ENCODE measurements at regions not wholly inside any gene's neighbourhood (a gene's known extent, or its start where the extent isn't known, plus 50 kb on each side); places are given as distances from the start of the nearest gene placed in this dataset.
"Not testable (repeated sequence)": the region's sequence is repeated elsewhere in the genome, so short reads cannot be mapped to it uniquely, and the experiment has no call there.

DNA sequence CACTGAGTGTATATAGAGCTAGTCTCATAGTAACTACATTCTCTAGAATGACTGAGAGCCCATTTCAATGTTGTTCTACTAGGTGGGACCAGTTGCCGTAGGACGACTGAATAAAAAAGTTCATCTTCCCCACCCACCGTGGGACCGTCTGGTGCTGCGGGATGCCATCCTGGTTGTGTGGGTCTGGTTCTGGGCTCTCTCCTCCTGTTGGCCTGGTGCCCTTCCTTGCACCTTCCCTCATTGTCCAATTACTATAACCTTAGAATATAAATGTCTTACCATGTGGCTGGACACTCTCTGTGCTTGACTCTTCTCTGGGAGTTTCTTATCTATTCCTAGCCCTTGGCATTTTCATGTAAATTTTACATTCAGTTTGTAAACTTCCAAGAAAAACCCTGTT lies 344.4 kb downstream of the TCERG1L start:
- no peak for DNase-seq

DNA sequence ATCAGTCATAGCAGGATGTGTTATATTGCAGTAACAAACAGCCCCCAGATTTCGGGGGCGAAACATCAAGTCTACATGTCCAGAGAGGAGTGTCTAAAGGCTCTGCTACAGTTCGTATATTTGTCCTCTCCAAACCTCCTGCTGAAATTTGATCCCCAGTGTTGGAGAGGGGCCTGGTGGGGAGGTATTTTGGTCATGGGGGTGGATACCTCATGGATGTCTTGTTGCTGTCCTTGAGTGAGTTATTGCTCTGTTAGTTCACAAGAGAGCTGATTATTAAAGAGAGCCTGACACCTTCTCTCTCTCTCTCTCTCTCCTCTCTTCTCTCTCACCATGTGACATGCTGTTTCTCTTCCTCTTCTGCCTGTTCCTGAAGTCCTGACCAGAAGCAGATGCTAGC lies 343.7 kb downstream of the TCERG1L start:
- DNase-seq: peak in 1 of 3 donors; percentile 13

- no peak for DNase-seq
Observed at GRCh38 chr10:130968511-130968910, 343.0 kb downstream of the TCERG1L start.

DNA sequence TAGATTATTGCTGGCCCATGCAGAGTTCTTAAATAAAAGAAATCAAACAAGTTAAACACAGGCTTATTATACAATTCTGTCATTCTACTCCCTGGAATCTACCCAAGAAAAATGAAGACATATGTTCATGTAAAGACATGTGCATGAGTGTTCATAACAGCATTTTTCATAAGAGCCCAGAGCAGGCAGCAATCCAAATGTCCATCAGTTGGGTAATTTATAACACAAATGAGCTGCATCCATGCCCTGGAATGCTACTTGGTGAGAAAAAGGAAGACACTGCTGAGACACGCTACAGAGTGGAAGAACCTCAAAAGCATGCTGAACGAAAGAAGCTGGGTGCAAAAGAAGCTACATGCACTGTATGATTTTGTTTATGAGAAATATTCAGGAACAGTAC lies 342.6 kb downstream of the TCERG1L start:
- DNase-seq: peak in 1 of 3 donors; percentile 13

GRCh38 chr10:130969700-130970099 lies 341.8 kb downstream of the TCERG1L start:
- DNase-seq: no peak

- DNase-seq: no peak
Observed at GRCh38 chr10:130970341-130971122, 341.0 kb downstream of the TCERG1L start.

DNA sequence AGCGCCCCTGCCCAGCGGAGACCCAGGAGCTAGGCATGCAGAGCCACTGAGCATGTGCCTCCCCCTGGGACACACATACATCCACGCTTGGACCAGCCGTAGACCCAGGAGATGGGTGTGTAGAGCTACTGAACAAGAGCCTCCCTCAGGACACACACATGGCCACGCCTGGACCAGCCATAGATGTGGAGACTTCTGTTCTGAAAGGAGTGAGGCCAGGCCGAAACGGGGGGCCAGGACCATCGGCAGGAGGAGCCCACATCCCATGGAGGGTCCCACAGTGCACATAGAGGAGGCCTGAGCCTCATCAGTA lies 340.4 kb downstream of the TCERG1L start:
- no peak for DNase-seq

DNA sequence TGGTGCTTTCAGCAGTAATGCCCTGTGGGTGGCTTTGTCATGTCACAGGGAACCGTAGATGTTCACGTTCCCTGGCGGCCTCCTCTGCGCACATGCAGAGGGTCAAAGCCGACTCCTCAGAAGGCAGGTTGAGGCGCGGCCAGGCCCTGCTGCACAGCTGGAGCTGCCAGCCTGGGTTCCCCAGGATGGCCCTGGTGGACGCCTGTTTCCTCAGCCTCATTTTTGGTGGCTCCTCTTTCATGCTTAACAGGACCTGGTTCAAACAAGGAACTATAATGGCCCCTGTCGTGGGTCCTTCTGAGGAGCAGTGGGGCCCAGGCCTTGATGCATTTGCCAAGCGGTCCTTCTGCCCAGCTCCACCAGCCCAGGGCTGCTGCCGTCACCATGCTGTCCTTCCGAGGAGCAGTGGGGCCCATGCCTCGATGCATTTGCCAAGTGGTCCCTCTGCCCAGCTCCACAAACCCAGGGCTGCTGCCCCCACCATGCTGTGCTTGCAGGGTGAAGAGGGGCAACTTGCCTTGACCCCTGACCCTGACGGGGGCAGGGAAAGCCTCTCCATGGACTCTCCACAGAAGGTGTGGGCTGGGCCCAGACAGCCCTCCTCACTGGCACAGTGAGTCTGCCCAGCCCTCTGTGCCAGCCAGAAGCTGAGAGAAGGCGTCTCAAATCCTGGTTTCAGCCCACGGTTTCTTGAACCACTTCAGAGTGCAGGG lies 338.2 kb downstream of the TCERG1L start:
- DNase-seq: no peak

DNA sequence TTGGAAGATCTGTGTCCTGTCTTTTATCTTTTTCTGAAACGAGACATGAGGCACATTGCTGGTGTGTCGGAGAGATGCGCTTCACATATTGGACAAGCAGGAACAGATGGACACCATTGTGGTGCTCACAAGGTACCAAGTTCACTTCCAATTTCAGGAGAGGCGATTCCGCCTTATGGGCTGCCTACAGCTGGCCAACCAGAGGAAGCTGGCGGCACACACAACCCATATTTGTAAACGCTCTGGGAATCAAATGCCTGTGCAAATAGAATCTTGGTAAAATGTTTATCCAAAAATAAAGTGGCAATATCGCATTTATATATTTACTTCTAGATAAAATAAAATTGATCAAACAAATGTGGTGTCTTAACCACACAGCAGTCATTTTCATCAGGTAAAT lies 337.4 kb downstream of the TCERG1L start:
- no peak for DNase-seq

- DNase-seq: not testable (repeated sequence)
Observed at GRCh38 chr10:130975351-130975750, 336.2 kb downstream of the TCERG1L start.

GRCh38 chr10:130982802-130983201 lies 328.7 kb downstream of the TCERG1L start:
- no peak for DNase-seq

GRCh38 chr10:130983749-130984148 lies 327.8 kb downstream of the TCERG1L start:
- no peak for DNase-seq

GRCh38 chr10:130984686-130985085 lies 326.8 kb downstream of the TCERG1L start:
- no peak for DNase-seq

DNA sequence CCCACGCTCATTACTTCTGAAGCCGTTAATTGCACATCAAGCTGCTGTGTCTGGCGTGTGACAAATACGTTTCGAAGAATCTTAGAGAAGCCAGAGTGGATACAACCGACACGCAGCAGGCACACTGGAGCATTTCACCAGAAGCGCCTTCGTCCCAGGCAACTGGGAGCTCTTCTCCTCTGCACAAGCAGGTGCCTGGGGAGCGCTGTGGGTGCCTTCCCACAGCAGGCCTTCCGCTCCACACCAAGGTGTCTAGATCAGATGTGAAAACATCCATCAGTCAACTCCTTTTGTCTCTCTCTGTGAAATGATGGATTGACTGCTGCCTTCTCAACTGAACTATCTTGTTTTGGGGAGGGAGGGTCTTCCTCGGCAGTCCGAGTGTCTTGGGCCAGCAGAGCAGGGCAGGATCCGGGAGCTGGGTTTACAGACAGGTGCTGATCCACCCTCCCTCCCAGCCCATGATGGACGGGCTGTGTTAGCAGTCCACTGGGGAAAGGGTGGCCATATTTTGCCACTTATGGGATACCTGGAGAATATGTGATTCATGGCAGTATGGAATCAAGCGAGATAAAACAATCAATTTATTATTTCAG lies 326.3 kb downstream of the TCERG1L start:
- no peak for DNase-seq

DNA sequence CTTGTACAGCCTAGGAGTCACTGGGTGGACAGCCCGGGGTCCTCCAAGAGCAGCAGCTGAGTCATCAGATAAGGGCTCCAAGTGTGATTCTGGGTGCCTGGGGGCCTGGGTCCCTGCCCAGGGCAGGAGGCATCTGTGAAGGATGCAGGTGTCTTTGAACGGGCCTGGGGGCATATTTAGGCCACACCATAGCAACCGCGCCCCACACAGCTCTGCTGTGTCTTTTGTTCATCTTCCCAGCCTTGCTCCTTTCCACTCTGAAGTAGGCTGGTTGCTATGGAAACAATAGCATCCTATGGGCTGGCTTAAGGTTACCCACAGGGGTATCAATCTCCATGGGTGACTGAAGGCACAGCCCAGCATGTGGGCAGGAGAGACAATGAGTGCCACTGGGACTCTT lies 324.7 kb downstream of the TCERG1L start:
- no peak for DNase-seq

DNA sequence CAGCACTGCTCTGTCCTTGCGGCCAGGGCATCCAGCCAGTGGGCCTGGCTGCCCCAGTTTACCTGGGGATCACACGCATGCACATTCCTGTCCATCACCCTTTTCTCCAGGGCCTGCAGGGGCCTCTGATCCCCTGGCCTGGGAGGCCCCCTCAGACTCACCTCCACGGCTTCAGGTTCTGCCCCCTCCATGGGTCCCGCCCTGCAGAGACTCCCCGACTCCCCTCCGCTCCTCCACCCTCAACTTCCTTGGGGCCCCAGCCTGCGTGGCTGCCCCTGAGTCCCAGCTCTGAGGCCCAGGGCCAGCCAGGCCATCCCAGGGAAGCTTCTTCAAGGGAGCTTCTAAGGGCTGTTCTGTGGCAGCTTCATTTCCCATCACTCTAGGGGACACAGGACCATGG lies 324.1 kb downstream of the TCERG1L start:
- DNase-seq: no peak

DNA sequence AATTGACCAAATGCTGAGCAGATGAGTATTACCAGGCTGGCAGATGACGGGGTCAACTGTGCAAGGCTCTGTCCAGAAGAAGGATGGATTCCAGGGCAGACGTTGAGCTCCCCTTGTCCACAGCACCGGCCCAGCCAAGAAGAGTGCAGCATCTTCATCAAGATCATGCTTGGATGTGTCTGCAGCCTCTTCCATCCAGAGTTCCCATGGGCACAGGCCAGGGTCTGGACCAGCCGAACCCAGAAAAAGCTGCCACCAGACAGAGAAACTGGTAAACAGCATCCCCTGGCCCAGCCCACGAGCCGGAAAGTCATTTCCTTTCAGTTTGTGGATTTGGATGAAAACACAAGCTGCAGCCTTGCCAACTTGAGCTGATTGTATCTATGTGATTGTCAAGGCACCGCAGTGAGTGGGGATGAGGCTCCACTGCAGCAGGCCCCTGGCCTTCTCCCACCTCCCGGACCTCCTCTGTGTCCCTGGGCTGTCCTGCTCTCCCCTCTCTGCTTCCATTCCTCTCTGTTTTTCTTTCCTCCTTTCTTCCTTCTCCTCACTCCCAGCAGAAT lies 321.8 kb downstream of the TCERG1L start:
- DNase-seq: no peak

DNA sequence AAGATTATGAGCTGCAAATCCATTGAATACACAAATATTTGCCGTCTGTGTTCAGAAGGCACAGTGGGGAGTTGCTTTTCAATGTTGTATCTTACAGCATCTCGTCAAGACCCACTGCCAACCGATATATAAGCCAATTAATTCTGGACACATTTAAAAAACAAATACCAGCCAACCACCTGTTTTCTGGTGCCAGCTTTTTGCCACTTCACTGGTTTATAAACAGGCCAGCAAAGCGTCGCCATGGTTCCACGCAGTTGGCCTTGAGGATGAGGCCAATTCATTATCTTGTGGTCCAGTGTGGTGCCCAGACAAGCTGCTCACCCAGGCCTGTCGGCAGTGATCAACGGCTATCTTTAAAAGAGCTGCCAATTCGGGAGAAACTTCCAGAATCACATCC lies 321.0 kb downstream of the TCERG1L start:
- DNase-seq: no peak

- no peak for DNase-seq
Observed at GRCh38 chr10:130992802-130993523, 318.6 kb downstream of the TCERG1L start.

DNA sequence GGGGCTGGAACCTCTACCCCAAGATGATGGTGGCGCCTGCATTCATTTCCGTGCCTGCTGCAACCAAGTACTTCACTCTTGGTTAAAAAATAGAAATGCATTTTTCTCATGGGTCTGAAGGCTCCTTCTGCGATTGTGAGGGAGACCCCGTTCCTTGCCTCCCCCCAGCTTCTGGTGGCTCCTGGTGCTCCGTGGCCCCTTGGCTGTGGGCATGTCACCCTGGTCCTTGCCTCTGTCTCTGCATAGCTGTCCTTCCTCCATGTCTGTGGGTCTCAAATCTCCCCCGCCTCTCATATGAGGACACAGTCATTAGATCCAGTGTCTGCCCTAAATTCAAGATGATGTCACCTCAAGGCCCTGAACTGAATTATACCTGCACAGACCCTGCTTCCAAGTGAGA lies 317.9 kb downstream of the TCERG1L start:
- DNase-seq: no peak

DNA sequence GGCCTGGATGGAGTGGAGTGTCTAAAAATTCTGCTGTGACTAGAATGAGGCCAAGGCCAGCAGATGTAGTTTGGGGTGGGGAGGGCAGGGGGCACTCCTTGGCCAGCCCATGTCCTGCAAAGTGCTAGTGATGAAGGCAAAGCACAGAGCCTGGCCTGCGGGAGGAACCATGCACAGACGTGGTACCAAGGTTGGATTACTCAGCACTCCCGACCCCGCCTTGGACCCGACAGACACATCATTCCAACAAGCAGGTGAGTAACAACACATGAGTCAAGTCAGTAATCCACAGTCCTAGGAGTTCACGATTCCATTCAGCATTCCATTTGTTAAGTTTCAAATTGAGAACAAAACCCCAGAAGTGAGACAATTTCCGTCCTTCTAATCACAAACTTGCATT lies 317.3 kb downstream of the TCERG1L start:
- no peak for DNase-seq

- no peak for DNase-seq
Observed at GRCh38 chr10:130994845-130995244, 316.7 kb downstream of the TCERG1L start.

All from muscle of back (tissue), 3 donors.